DMS153 (cell line): ENCODE measurements at regions not wholly inside any gene's neighbourhood (a gene's known extent, or its start where the extent isn't known, plus 50 kb on each side); places are given as distances from the start of the nearest gene placed in this dataset.

Experiments
- DNase-seq: peaks from one replicate; lab custom pipeline; 2025; lab: John Stamatoyannopoulos, UW

GRCh38 chr6:140108167-140108566 is 733.7 kb upstream of the CITED2 start:
- DNase-seq = no peak

GRCh38 chr6:140107216-140107615 is 732.8 kb upstream of the CITED2 start:
- DNase-seq = no peak

DNA sequence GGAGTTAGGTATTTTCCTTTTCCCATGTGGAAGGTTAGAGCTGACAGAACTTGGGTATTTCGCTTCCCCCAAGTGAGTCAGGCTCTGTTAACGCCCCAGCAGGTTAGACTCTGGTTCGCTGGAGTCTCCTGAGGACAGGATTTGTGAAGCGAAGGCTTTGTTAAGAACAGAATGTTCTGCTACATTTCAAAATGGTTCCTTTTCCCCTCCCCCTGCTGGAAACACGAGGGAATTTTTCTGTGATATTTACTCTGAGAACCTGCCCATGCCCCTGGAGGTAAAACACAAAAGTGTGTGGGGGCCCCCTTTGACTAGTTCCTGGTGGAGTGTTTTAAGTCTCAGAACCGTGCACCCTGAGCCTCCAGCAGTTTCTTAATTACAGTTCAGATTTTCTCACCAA is 731.4 kb upstream of the CITED2 start:
- DNase-seq = no peak

- no peak for DNase-seq
Measured at GRCh38 chr6:140105241-140105640, 730.8 kb upstream of the CITED2 start.

DNA sequence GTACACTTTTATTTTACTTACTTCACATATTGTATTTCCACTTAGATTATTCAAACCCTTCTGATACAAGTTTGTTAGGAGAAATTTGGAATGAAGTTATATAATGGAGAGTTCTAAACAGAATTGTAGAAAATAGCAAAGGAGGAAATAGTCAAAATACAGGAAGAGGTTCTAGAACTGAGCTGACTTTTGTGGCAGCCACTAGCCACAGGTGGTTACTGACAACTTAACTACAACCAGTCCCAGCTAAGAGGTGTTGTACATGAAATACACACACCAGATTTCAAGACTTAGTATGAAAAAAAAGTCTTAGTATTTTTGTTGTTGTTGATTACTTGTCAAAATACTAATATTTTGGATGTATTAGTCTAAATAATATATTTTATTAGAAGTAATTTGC is 727.4 kb upstream of the CITED2 start:
- DNase-seq = no peak

DNA sequence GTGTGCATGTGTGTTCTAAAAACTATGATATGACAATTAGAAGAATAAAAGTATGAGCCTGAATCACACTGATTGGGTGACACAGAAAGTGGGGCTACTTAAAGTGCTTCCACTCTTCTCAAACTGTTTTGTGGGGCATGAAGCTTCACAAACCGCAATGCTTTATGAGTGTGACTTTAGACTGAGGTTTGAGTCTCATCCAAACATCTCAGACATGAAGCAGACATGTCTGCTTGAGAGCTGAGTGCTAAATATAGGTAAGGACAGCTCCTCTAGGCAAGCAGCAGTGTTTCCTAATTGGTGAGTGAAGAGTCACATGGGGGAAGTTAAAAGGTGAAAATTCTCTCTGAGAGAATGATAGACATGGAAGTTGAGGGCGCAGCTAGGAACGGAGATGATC is 726.9 kb upstream of the CITED2 start:
- no peak for DNase-seq

DNA sequence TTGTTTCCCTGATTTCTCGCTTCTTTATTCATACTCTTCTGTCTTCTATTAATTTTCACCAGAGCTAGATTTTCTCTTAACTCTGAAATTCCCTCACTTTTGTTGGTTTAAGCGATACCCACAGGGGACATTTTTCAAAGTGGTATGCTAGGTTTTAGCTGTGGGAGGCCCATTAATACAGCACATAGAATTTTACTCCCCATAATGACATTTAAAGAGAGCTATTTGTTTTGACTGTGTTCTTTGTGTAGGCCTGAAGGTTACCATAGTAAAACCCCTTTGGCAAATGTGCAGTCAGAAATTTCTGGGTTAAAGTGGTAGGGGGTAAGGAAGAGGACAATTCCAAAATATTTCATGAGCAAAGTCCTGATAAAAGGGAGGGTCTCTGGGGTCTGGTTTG is 721.1 kb upstream of the CITED2 start:
- DNase-seq = no peak

DNA sequence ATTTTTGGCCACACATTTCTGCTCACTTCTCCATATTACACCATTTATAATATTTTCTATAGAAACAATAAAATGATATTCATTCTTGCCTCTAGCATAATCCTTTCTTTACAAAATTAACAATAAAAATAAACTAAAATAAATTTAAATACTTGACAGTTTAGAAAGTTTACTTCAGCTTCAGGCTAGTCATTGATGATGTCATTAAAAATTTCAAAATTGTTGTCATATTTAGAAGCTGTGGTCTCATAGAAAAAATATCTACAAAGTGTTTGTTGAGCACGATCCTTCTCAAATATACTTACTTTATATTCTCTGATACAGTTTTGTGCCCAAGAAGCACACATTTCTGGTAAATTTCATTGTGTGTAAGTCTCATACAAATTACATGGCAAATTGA is 717.4 kb upstream of the CITED2 start:
- DNase-seq = no peak

DNA sequence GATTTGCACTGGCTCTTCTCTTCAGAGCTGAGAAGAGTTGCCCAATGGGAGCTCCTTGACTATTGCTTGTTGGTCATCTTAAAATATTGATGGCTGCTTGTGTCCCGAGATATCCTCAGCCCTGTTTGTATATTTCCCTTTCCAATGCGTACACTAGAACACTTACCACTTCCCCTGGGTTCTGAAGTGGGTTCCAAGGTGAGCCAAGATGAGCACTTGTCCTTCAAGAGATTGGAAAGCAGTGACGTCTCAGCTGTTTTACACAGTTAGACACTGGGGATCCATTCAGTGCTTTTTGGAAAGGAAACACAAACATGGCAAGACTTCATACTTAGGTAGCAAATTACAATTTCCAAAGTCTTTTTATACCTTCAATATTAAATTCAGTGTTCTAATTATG is 716.4 kb upstream of the CITED2 start:
- DNase-seq = no peak

- no peak for DNase-seq
Measured at GRCh38 chr6:140083375-140083774, 708.9 kb upstream of the CITED2 start.

DNA sequence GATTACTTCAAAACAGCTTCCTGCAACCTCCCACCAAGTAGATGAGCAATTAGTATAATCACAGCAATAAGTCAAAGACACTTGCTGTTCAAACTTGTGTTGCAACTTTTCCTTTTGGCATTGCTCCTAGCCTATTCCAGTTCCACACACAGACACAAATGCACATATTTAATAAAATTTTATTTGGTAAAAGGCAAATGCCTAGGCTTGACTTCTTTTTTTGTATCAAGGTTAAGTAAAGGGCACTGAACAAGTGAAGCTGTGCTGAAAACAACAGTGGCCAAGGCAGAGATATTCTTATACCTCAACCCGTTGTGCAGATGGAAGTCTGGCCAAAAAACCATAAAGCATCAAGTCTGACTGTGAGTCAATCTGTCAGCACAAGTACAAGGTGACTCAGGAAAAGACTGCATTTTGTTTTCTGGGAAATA is 708.4 kb upstream of the CITED2 start:
- DNase-seq = no peak

GRCh38 chr6:140079328-140079727 is 704.9 kb upstream of the CITED2 start:
- DNase-seq = no peak

DNA sequence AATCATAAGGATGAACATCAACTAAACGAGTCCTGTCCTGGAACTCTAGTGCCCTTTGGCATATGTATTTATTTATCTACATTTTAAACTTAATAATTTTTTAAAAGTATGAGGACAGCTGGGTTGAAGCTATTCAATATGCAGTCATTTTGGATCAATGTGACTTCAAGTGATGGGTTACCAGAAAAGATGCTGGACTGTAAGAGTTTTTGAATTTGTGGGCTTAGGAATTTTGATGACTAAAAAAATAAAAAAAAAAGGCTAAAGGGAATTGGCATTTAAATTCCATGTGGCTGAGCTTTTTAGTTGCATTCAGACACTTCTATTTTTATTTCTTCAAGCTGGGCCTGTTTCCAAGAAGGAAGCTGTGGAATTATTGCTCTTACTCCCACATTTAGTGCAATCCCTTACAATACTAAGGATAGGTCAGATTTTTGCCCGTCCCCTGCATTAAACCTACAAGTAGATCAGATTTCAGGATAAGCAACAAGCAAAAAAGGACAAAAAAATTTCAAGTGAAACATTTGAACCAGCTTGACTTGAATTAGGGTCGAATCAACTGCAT is 704.2 kb upstream of the CITED2 start:
- no peak for DNase-seq

GRCh38 chr6:140077827-140078560 is 703.5 kb upstream of the CITED2 start:
- no peak for DNase-seq

DNA sequence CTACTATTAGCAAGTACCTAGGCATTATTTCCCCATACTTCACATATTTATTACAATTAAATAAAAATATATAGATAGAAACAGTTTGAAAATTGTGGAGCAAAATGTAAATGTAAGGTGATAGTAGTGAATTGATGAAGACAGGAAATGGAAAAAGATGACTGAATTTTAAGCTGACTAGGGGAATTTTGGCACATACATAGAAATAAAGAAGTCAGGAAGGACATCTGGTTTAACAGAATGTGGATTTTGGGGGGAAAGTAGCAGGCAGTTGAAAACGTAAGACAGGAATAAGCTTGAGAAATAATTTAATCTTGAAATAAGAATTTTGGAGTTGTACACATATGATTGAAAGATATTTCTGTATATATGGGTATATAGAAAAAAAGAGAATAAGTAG is 701.7 kb upstream of the CITED2 start:
- no peak for DNase-seq

GRCh38 chr6:140073456-140073855 is 699.0 kb upstream of the CITED2 start:
- DNase-seq = no peak

DNA sequence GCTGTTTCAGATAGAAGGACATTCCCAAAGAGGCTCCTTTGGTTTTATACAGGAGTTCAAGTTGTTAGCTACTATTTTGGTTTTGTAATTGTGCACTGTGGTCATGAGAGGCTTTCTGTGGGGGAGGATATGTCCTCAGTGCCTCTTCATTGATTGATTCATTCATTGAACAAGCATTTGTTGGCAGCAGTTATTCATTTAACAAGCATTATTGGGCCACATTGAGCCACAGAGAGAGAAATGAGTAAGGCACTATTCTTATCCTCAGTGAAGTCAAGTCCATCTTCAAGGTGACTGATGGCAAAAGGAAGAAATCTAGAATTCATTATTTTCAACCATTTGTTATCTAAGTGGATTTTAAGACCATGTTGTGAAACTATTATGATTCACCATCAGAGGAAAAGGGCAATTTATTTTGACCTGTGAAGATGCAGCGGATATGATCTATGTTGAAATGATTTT is 697.2 kb upstream of the CITED2 start:
- DNase-seq = no peak

- DNase-seq = no peak
Measured at GRCh38 chr6:140070846-140071473, 696.5 kb upstream of the CITED2 start.

DNA sequence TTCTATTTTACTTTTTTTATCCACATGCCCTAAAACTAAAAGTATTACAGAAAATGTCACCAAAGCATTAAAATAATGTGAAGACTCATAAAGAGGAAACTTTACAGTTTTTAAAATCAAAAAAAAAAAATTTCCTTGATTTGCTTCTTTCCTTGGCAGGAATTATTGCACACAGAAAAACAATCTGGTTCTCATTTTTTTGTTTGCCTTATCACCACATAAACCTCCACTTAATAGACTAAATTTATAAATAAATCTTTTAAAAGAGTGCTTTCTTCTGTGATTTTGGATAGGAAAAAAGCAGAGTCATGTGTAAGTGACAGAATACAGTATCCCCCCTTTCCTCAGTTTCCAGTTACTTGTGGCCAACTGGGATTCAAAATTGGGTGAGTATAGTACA is 695.1 kb upstream of the CITED2 start:
- DNase-seq = no peak

DNA sequence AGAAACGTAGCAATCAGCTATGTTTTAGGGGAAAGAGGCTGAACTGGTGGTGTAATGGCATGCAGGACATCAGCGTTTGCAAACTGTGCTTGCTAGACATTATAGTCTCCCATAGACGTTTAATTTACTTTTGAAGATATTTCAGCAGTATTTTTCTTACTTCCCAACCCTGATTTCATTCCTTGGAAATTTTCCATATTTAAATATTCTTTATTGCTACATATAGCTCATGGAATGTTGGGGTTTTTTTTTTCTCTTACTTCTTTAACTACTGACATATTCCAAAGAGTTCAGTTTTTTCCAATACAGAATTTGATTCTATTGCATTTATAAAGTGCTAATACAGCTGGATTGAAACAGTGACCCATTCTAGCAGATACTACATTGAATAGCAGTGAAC is 694.4 kb upstream of the CITED2 start:
- no peak for DNase-seq

- DNase-seq = no peak
Measured at GRCh38 chr6:140064366-140064765, 689.9 kb upstream of the CITED2 start.

GRCh38 chr6:140063021-140063399 is 688.6 kb upstream of the CITED2 start:
- no peak for DNase-seq
